Femur (tissue), 1 donor: ENCODE measurements at regions not wholly inside any gene's neighbourhood (a gene's known extent, or its start where the extent isn't known, plus 50 kb on each side); places are given as distances from the start of the nearest gene placed in this dataset.

Experiments used
- DNase-seq: peaks from one replicate; pipeline ENCODE4 v3.0.0-alpha.2; 2017

GRCh38 chr16:9188721-9189120 lies 97.3 kb downstream of the HAPSTR1 start:
- no peak for DNase-seq

GRCh38 chr16:9191274-9191850 lies 99.9 kb downstream of the HAPSTR1 start:
- no peak for DNase-seq

GRCh38 chr16:9192746-9193145 lies 101.3 kb downstream of the HAPSTR1 start:
- no peak for DNase-seq

GRCh38 chr16:9195287-9195686 lies 103.8 kb downstream of the HAPSTR1 start:
- DNase-seq, result no peak

GRCh38 chr16:9197957-9198661 lies 106.7 kb downstream of the HAPSTR1 start:
- no peak for DNase-seq

GRCh38 chr16:9199311-9199710 lies 107.9 kb downstream of the HAPSTR1 start:
- peak; percentile 18 for DNase-seq

GRCh38 chr16:9199751-9200150 lies 108.3 kb downstream of the HAPSTR1 start:
- no peak for DNase-seq

GRCh38 chr16:9203956-9204355 lies 112.5 kb downstream of the HAPSTR1 start:
- no peak for DNase-seq

- no peak for DNase-seq
Observed at GRCh38 chr16:9205661-9206060, 114.2 kb downstream of the HAPSTR1 start.

- no peak for DNase-seq
Observed at GRCh38 chr16:9206156-9206555, 114.7 kb downstream of the HAPSTR1 start.

- no peak for DNase-seq
Observed at GRCh38 chr16:9212621-9213020, 121.2 kb downstream of the HAPSTR1 start.

- no peak for DNase-seq
Observed at GRCh38 chr16:9219813-9220212, 128.4 kb downstream of the HAPSTR1 start.

GRCh38 chr16:9225527-9226316 lies 134.3 kb downstream of the HAPSTR1 start:
- no peak for DNase-seq

GRCh38 chr16:9226924-9227323 lies 135.5 kb downstream of the HAPSTR1 start:
- DNase-seq, result no peak

- no peak for DNase-seq
Observed at GRCh38 chr16:9231039-9231438, 139.6 kb downstream of the HAPSTR1 start.

GRCh38 chr16:9232102-9232770 lies 140.8 kb downstream of the HAPSTR1 start:
- DNase-seq, result no peak

GRCh38 chr16:9235867-9236266 lies 144.4 kb downstream of the HAPSTR1 start:
- no peak for DNase-seq

GRCh38 chr16:9236319-9236718 lies 144.9 kb downstream of the HAPSTR1 start:
- no peak for DNase-seq

- DNase-seq, result no peak
Observed at GRCh38 chr16:9238346-9238745, 146.9 kb downstream of the HAPSTR1 start.

- no peak for DNase-seq
Observed at GRCh38 chr16:9241177-9241576, 149.7 kb downstream of the HAPSTR1 start.

GRCh38 chr16:9248162-9248561 lies 156.7 kb downstream of the HAPSTR1 start:
- DNase-seq, result no peak

- DNase-seq, result no peak
Observed at GRCh38 chr16:9249534-9249933, 158.1 kb downstream of the HAPSTR1 start.

- DNase-seq, result no peak
Observed at GRCh38 chr16:9251026-9251425, 159.6 kb downstream of the HAPSTR1 start.
